22Rv1 (cell line): ENCODE measurements at regions not wholly inside any gene's neighbourhood (a gene's known extent, or its start where the extent isn't known, plus 50 kb on each side); places are given as distances from the start of the nearest gene placed in this dataset.

Source experiments
- CTCF ChIP-seq: fragments of 450-650 bp; IDR thresholded peaks from 2 replicates; pipeline ENCODE4 v1.5.1; 2017; ENCODE audit warnings: mild to moderate bottlenecking
- ZFX ChIP-seq: fragments of 450-650 bp; IDR thresholded peaks from 2 replicates; pipeline ENCODE4 v1.6.1; 2017; ENCODE audit warnings: antibody characterized with exemption, borderline replicate concordance

GRCh38 chr20:9912858-9913434 is 74.1 kb upstream of the PAK5 start:
- peak; percentile 93 for TF ChIP-seq CTCF
- no peak for TF ChIP-seq ZFX
